Thoracic aorta (tissue), 2 donors: ENCODE measurements at regions not wholly inside any gene's neighbourhood (a gene's known extent, or its start where the extent isn't known, plus 50 kb on each side); places are given as distances from the start of the nearest gene placed in this dataset.

Experiments used
- ATAC-seq: fragments of 150-250 bp; one replicate; pipeline ENCODE4 v1.8.0; 2017; ENCODE audit warnings: low read depth; ENCODE audit not compliant: insufficient number of reproducible peaks, low FRiP score
- DNase-seq: peaks from one replicate; pipeline ENCODE4 v3.0.0-alpha.2; 2020; ENCODE audit warnings: low spot score
- H3K27ac ChIP-seq, 2 donors: fragments of 200-600 bp; sonication (generic); 1 replicate in 1 of 2; 2 replicates in 1 of 2; pipeline ENCODE4 v1.5.1; 2016; ENCODE audit warnings: mild to moderate bottlenecking in 2 of 2, moderate library complexity in 2 of 2
- H3K27me3 ChIP-seq: fragments of 200-600 bp; sonication (generic); replicated peaks from 2 replicates; pipeline ENCODE4 v1.6.0; 2016; ENCODE audit warnings: mild to moderate bottlenecking; ENCODE audit not compliant: insufficient read depth
- H3K36me3 ChIP-seq: fragments of 200-600 bp; sonication (generic); one replicate; pipeline ENCODE4 v1.5.1; 2016
- H3K4me1 ChIP-seq, 2 donors: fragments of 200-600 bp; sonication (generic); 1 replicate in 1 of 2; 2 replicates in 1 of 2; pipeline versions ENCODE4 v1.5.1 to v1.6.0; 2016; ENCODE audit warnings: low read depth in 2 of 2, mild to moderate bottlenecking in 1 of 2; ENCODE audit not compliant: control insufficient read depth in 1 of 2
- H3K4me3 ChIP-seq: fragments of 200-600 bp; sonication (generic); 2 replicates; pipeline ENCODE4 v1.5.1; 2016; ENCODE audit warnings: mild to moderate bottlenecking
- H3K9me3 ChIP-seq: fragments of 200-600 bp; sonication (generic); 2 replicates; pipeline ENCODE4 v1.5.1; 2016
- CTCF ChIP-seq: fragments of 200-600 bp; sonication (generic); IDR thresholded peaks from one replicate; pipeline ENCODE4 v1.5.1; 2019; ENCODE audit warnings: antibody characterized with exemption

- ATAC-seq, result no peak
- Histone ChIP-seq H3K36me3 (no peaks in the 10 kb centered on the region), H3K9me3 (no peaks in the 10 kb centered on the region), H3K27ac (no peak overlapping the region), H3K4me3 (no peak overlapping the region), H3K27me3 (no peaks in the 10 kb centered on the region), H3K4me1 (no peaks in the 10 kb centered on the region)
- TF ChIP-seq CTCF, result no peak
- no peak for DNase-seq
Observed at GRCh38 chr4:136928957-136929411, 603.3 kb downstream of the PCDH18 start.

- H3K27ac ChIP-seq, result no peak overlapping the region
- H3K9me3 ChIP-seq, result no peaks in the 10 kb centered on the region
- TF ChIP-seq CTCF, result no peak
- no peak overlapping the region for H3K4me3 ChIP-seq
- H3K27me3 ChIP-seq, result no peaks in the 10 kb centered on the region
- H3K4me1 ChIP-seq, result no peaks in the 10 kb centered on the region
- H3K36me3 ChIP-seq, result no peaks in the 10 kb centered on the region
- no peak for ATAC-seq
- DNase-seq, result no peak
Observed at GRCh38 chr4:136927172-136927571, 605.1 kb downstream of the PCDH18 start.

DNA sequence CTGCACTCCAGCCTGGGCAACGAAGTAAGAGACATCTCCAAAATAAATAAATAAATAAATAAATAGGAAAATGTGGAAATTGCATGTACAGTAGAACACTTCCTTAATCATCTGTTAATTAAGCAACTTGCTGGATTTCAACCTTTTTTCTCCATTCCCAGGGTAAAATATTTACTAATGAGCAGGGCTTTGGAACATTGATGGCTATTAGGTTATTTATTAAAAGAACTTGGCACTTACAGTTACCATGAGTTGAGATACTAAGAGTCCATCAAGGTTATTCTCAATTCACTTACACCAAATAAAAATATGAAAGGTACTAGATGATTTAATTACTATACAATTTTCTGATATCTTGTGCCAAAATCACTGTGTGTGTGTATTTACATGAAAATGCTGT lies 607.1 kb downstream of the PCDH18 start:
- no peak for DNase-seq

GRCh38 chr4:136922066-136922465 lies 610.2 kb downstream of the PCDH18 start:
- Histone ChIP-seq H3K4me3 (no peak overlapping the region), H3K27ac (no peak overlapping the region), H3K9me3 (no peaks in the 10 kb centered on the region), H3K4me1 (no peaks in the 10 kb centered on the region), H3K27me3 (no peaks in the 10 kb centered on the region), H3K36me3 (no peaks in the 10 kb centered on the region)
- DNase-seq (no peak), ATAC-seq (no peak)
- no peak for TF ChIP-seq CTCF

More for the DNA sequence above, 607.1 kb downstream of the PCDH18 start:
- Histone ChIP-seq H3K9me3 (no peaks in the 10 kb centered on the region), H3K4me3 (no peak overlapping the region), H3K27ac (no peak overlapping the region), H3K27me3 (no peaks in the 10 kb centered on the region), H3K36me3 (no peaks in the 10 kb centered on the region), H3K4me1 (no peaks in the 10 kb centered on the region)
- no peak for TF ChIP-seq CTCF
- ATAC-seq, result no peak

GRCh38 chr4:136920092-136920881 lies 612.0 kb downstream of the PCDH18 start:
- Histone ChIP-seq H3K9me3 (no peaks in the 10 kb centered on the region), H3K27me3 (no peaks in the 10 kb centered on the region), H3K36me3 (no peaks in the 10 kb centered on the region), H3K27ac (no peak overlapping the region), H3K4me1 (no peaks in the 10 kb centered on the region), H3K4me3 (no peak overlapping the region)
- no peak for ATAC-seq
- DNase-seq, result no peak
- no peak for TF ChIP-seq CTCF
